ENCODE measurements at regions not wholly inside any gene's neighbourhood (a gene's known extent, or its start where the extent isn't known, plus 50 kb on each side); places are given as distances from the start of the nearest gene placed in this dataset.

DNA sequence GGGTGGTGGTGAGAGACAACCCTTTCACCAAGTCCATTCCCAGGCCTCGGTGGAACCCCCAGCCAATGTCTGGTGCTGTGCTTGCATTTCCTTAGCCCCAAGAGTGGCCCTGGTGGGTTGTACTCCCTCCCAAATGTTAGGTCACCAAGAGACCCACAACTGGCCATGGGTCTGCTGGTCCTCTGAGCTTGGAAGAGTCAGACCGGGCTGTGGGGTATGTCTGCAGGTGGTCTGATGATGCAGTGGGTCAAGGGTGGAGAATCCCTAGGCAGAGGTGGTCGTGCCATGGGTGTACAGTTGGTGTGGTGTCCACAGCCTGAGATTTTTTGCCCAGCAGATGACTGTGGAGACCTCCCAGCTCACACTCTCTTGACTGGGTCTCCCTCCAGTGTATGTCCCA lies 535.7 kb upstream of the CNKSR2 start:
- Histone ChIP-seq H3K36me3 (replicated peaks in 1 of 2; ENCODE audit: control insufficient read depth in 1 of 2, insufficient read depth in 2 of 2, low read length in 1 of 2) (no peaks in the 10 kb centered on the region), H3K27me3 (ENCODE audit: insufficient read depth) (no peaks in the 10 kb centered on the region), H3K4me3 (ENCODE audit: low read depth in 2 of 2, low read length in 1 of 2) (no peak overlapping the region), H3K27ac (ENCODE audit: low read depth in 2 of 2, low read length in 1 of 2) (no peak overlapping the region), H3K4me1 (ENCODE audit: control insufficient read depth in 1 of 2, insufficient read depth in 2 of 2, low read depth in 1 of 2, low read length in 1 of 2) (no peaks in the 10 kb centered on the region), H3K9me2 (no peaks in the 10 kb centered on the region), H3K9me3 (no peaks in the 10 kb centered on the region), H3K4me2 (no peak overlapping the region), H3K79me2 (ENCODE audit: insufficient read depth) (no peaks in the 10 kb centered on the region), H2AFZ (ENCODE audit: low read depth) (no peak overlapping the region), H4K20me1 (ENCODE audit: insufficient read depth) (no peaks in the 10 kb centered on the region), H3F3A (replicated peaks; ENCODE audit: insufficient read depth) (no peaks in the 10 kb centered on the region), H3K9ac (no peak overlapping the region)
- ChIA-PET POLR2A (no interaction called here), CTCF (no interaction called here)
- TF ChIP-seq GATA2 (CRISPR knock-in tag; IDR thresholded peaks at IDR 0.05) (no peak), TCF12 (IDR thresholded peaks at IDR 0.05) (no peak), FOSL2 (IDR thresholded peaks at IDR 0.05; ENCODE audit: borderline replicate concordance, low read depth) (no peak)
- TF ChIP-seq, protein P1, sequence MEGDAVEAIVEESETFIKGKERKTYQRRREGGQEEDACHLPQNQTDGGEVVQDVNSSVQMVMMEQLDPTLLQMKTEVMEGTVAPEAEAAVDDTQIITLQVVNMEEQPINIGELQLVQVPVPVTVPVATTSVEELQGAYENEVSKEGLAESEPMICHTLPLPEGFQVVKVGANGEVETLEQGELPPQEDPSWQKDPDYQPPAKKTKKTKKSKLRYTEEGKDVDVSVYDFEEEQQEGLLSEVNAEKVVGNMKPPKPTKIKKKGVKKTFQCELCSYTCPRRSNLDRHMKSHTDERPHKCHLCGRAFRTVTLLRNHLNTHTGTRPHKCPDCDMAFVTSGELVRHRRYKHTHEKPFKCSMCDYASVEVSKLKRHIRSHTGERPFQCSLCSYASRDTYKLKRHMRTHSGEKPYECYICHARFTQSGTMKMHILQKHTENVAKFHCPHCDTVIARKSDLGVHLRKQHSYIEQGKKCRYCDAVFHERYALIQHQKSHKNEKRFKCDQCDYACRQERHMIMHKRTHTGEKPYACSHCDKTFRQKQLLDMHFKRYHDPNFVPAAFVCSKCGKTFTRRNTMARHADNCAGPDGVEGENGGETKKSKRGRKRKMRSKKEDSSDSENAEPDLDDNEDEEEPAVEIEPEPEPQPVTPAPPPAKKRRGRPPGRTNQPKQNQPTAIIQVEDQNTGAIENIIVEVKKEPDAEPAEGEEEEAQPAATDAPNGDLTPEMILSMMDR (IDR thresholded peaks at IDR 0.05) = no peak
- no peak for DNase-seq
- WGBS (ENCODE audit: low lambda C conversion rate) = 29% methylated on average over 1 of the region's 3 CpGs

DNA sequence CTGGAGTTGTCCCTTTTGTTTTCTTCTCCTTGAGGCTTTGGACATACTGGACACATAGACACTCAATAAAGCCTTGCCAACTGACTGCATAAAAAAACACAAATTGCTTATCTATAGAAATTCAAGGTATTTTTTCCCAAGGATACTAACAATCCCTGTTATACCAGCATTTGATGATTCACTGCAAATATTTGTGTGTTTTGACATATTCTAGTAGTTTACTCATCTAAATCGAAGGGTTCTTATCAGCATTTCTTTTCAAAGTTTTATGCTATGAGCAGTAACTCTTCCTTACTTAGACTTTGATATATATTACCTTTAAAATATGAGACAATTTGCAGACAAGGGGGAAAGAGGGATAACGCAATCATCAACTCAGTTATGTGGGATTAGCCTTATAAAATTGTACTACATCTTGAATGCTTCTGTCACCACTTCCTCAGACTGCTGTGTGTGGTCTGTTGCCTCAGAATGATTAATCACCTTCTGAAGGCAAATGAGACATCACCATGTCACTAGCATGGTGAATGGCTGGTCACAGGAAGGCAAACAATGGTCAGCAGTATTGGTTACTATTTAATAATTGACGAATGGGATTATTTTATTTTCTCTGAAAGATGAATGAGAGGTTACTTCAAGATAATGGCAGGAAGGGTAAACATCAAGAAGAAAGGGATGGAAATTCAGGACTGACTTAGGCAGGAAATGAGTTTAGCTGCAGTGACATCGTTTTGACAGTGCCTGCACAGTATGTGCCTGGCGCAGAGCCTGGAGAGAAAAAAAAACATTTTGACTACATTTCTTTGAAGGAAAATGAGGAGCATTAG lies 544.3 kb upstream of the CNKSR2 start:
- ChIA-PET CTCF (no interaction called here), POLR2A (no interaction called here)
- no peaks in the 10 kb centered on the region for H3K79me2 ChIP-seq (ENCODE audit: insufficient read depth)
- H3K27me3 ChIP-seq (ENCODE audit: insufficient read depth) = no peaks in the 10 kb centered on the region
- no peak for DNase-seq
- H3K9me3 ChIP-seq = no peaks in the 10 kb centered on the region
- H3K27ac ChIP-seq (ENCODE audit: low read depth in 2 of 2, low read length in 1 of 2) = no peak overlapping the region
- H3K4me3 ChIP-seq (ENCODE audit: low read depth in 2 of 2, low read length in 1 of 2) = no peak overlapping the region
- no peak overlapping the region for H3K9ac ChIP-seq
- no peaks in the 10 kb centered on the region for H3F3A ChIP-seq (replicated peaks; ENCODE audit: insufficient read depth)
- H2AFZ ChIP-seq (ENCODE audit: low read depth) = no peak overlapping the region
- no peak overlapping the region for H3K4me2 ChIP-seq
- no peaks in the 10 kb centered on the region for H4K20me1 ChIP-seq (ENCODE audit: insufficient read depth)
- no peaks in the 10 kb centered on the region for H3K9me2 ChIP-seq
- H3K36me3 ChIP-seq (replicated peaks in 1 of 2; ENCODE audit: control insufficient read depth in 1 of 2, insufficient read depth in 2 of 2, low read length in 1 of 2) = no peaks in the 10 kb centered on the region
- H3K4me1 ChIP-seq (ENCODE audit: control insufficient read depth in 1 of 2, insufficient read depth in 2 of 2, low read depth in 1 of 2, low read length in 1 of 2) = no peaks in the 10 kb centered on the region
- TF ChIP-seq EP300 (IDR thresholded peaks at IDR 0.05; ENCODE audit: borderline replicate concordance in 1 of 2, low read depth in 1 of 2, low read length in 1 of 2) = no peak
- no peak for TF ChIP-seq RXRA (IDR thresholded peaks at IDR 0.05; ENCODE audit: borderline replicate concordance, low read depth)
- no peak for TF ChIP-seq JUND (IDR thresholded peaks at IDR 0.05)
- TF ChIP-seq CHD2 (IDR thresholded peaks at IDR 0.05; ENCODE audit: low read length, partially characterized antibody) = no peak
- no peak for TF ChIP-seq EZH2phosphoT487 (IDR thresholded peaks at IDR 0.05; ENCODE audit: borderline replicate concordance, low read depth)
- no peak for TF ChIP-seq RAD21 (IDR thresholded peaks at IDR 0.05; ENCODE audit: low read length)
- TF ChIP-seq, protein P2, sequence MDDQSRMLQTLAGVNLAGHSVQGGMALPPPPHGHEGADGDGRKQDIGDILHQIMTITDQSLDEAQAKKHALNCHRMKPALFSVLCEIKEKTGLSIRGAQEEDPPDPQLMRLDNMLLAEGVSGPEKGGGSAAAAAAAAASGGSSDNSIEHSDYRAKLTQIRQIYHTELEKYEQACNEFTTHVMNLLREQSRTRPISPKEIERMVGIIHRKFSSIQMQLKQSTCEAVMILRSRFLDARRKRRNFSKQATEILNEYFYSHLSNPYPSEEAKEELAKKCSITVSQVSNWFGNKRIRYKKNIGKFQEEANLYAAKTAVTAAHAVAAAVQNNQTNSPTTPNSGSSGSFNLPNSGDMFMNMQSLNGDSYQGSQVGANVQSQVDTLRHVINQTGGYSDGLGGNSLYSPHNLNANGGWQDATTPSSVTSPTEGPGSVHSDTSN (IDR thresholded peaks at IDR 0.05) = no peak
- TF ChIP-seq, protein P3, sequence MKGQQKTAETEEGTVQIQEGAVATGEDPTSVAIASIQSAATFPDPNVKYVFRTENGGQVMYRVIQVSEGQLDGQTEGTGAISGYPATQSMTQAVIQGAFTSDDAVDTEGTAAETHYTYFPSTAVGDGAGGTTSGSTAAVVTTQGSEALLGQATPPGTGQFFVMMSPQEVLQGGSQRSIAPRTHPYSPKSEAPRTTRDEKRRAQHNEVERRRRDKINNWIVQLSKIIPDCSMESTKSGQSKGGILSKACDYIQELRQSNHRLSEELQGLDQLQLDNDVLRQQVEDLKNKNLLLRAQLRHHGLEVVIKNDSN (IDR thresholded peaks at IDR 0.05; ENCODE audit: borderline replicate concordance, low read depth) = no peak
- TF ChIP-seq, protein P4, sequence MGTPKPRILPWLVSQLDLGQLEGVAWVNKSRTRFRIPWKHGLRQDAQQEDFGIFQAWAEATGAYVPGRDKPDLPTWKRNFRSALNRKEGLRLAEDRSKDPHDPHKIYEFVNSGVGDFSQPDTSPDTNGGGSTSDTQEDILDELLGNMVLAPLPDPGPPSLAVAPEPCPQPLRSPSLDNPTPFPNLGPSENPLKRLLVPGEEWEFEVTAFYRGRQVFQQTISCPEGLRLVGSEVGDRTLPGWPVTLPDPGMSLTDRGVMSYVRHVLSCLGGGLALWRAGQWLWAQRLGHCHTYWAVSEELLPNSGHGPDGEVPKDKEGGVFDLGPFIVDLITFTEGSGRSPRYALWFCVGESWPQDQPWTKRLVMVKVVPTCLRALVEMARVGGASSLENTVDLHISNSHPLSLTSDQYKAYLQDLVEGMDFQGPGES (IDR thresholded peaks at IDR 0.05; ENCODE audit: low read depth, low read length) = no peak
- TF ChIP-seq ELF1 (IDR thresholded peaks at IDR 0.05) = no peak
- 12% methylated on average over 5 of the region's 5 CpGs for WGBS (ENCODE audit: low lambda C conversion rate)
